Activated naive CD4-positive, alpha-beta T cell treated with anti-CD3 and anti-CD28 coated beads, Interleukin-2, amount 50 U/mL, for 72 hours (primary cell): ENCODE measurements at regions not wholly inside any gene's neighbourhood (a gene's known extent, or its start where the extent isn't known, plus 50 kb on each side); places are given as distances from the start of the nearest gene placed in this dataset.

ENCODE experiments used
- ATAC-seq, 2 donors: fragments of 150-1000 bp; cut with Tn5 transposase; 2 replicates each; pipeline ENCODE4 v1.10.0; 2021; ENCODE audit warnings: mild to moderate bottlenecking in 2 of 2, moderate library complexity in 2 of 2
- DNase-seq, 2 donors: peaks; one replicate each; pipeline ENCODE4 v3.0.0; 2021 to 2022; ENCODE audit warnings: low spot score in 2 of 2
- H3K27ac Mint-ChIP-seq, 2 donors: one replicate each; pipeline ENCODE4 v1.8.0; 2022; ENCODE audit warnings: mild to moderate bottlenecking in 2 of 2, mixed read lengths in 2 of 2
- H3K36me3 Mint-ChIP-seq, 2 donors: one replicate each; pipeline ENCODE4 v1.8.0; 2022; ENCODE audit warnings: mixed read lengths in 2 of 2
- H3K9me3 Mint-ChIP-seq, 2 donors: one replicate each; pipeline ENCODE4 v1.8.0; 2022; ENCODE audit warnings: mixed read lengths in 2 of 2

DNA sequence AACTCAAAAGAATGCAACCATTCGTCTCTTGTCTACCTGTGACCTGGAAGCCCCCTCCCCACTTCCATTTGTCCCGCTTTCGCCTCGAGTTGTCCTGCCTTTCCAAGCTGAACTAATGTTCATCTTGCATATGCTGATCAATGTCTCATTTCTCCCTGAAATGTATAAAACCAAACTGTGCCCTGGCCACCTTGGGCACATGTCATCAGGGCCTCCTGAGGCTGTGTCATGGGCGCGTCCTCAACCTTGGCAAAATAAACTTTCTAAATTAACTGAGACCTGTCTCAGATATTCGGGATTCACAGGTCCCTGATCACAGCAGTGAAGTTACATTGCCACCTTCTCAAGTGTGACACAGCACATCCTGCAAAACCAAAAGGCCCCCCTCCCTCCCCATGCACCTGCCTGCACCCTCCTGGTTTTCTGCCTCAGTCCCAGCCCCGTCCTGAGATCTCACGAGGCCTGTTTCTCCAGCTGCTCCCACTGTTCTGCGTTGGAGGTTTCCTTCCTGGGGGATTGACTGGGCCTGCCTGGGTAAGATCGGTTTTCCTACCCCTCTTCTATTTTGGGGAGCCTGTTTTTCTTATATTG lies 1328.7 kb downstream of the TBC1D22A start:
- Mint-ChIP-seq H3K9me3 (no peaks in the 10 kb centered on the region), H3K27ac (no peak overlapping the region), H3K36me3 (no peaks in the 10 kb centered on the region)
- no peak for DNase-seq
- no peak for ATAC-seq

GRCh38 chr22:48090332-48090672 lies 1327.9 kb downstream of the TBC1D22A start:
- DNase-seq (no peak), ATAC-seq (no peak)
- H3K27ac Mint-ChIP-seq, result no peak overlapping the region
- H3K9me3 Mint-ChIP-seq, result no peaks in the 10 kb centered on the region
- no peaks in the 10 kb centered on the region for H3K36me3 Mint-ChIP-seq

DNA sequence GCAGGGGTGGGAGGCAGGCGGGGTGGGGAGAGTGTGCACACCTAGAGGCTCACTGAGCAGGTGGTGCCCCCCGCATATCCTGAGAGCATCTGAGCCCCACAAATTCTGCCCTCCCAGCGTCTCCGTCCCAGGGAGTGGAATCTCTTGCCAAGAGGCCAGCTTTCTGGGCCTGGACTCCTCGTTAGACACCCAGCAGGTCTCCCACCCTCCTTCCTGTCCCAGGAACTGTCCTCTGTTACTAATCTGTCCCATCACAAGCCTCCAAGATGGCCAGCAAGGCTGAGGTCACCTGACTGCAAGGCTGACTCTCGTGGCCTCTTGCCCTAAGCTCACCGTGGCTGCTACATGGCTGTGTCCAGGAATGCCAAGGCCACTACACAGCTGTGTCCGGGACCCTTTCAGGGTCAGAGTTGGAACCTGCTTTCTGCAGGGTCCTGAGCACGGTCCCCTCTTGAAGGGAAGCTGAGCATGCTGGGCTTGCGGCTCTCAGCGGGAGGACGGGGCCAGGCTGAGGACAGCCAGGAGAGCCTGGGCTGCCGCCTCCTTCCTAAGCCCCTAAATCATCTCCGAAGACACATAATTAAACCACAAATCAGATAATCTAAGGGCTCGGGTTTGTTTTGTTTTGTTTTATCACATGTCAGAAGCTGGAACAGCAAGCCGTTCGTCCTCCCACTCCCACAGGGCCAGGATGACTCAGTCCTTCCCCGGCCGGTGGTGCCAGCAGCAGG lies 1327.3 kb downstream of the TBC1D22A start:
- no peak for ATAC-seq
- no peaks in the 10 kb centered on the region for H3K9me3 Mint-ChIP-seq

GRCh38 chr22:48088926-48089536 lies 1326.6 kb downstream of the TBC1D22A start:
- H3K36me3 Mint-ChIP-seq, result no peaks in the 10 kb centered on the region

More for the DNA sequence above, 1327.3 kb downstream of the TBC1D22A start:
- DNase-seq, result no peak
- Mint-ChIP-seq H3K27ac (peak overlapping the region in 1 of 2 donors; percentile 44), H3K36me3 (no peaks in the 10 kb centered on the region)

GRCh38 chr22:48088251-48088650 lies 1325.8 kb downstream of the TBC1D22A start:
- no peak for ATAC-seq
- Mint-ChIP-seq H3K27ac (no peak overlapping the region), H3K9me3 (no peaks in the 10 kb centered on the region), H3K36me3 (no peaks in the 10 kb centered on the region)
- no peak for DNase-seq

More at GRCh38 chr22:48088926-48089536, 1326.6 kb downstream of the TBC1D22A start:
- Mint-ChIP-seq H3K9me3 (no peaks in the 10 kb centered on the region), H3K27ac (no peak overlapping the region)
- ATAC-seq, result no peak
- no peak for DNase-seq

DNA sequence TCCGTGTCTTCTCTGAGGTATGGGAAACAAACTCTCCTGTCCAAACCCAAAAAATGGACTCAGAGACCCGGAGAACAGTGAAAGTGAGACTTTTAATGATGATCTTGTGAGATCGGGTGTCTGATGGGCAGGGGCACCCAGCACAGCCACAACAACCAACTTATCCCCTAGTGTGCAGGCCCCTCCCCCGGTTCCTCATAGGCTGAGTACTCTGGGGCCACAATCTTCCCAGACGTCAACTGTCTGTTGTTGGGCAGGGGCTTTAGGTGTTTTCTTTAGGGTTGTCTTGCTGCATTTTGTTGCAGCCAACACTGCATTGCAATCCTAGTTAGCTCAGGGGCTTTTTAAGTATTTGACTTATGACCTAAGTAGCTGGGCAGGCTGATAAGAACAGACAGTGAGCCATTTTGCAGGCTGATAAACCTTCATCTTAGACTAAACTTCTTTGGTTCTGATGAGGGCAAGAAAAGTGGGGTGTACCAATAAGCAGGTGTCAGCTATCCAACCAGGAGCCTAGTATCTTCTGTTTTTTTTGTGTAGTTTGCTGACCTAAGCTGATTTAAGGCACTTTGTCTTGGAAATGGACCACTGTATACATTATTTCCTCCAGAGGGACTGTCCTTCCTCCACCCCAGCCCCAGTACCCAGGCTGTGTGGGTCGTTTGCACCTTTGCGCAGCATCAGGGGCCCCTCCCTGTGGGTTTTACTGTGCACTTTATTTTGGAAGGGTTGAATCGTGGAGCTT lies 1323.6 kb downstream of the TBC1D22A start:
- no peak for ATAC-seq
- H3K27ac Mint-ChIP-seq, result no peak overlapping the region
- no peaks in the 10 kb centered on the region for H3K36me3 Mint-ChIP-seq

DNA sequence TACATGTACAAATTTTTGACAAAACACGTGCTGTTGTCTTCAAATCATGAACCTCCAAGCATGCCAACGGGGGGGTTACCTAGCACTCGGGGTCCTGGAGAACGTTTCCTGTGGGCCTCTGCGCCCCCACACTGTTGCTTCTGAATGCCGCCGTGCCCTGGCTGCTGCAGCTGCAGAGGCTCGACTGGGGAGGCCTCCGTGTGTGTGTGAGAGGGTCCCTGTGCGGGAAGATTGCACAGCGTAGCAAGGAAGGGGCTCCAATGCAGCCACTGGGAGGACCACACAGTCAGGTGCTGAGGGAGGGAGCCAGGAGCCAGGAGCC lies 1322.2 kb downstream of the TBC1D22A start:
- DNase-seq, result no peak
- H3K36me3 Mint-ChIP-seq, result no peaks in the 10 kb centered on the region
- no peak overlapping the region for H3K27ac Mint-ChIP-seq
- no peaks in the 10 kb centered on the region for H3K9me3 Mint-ChIP-seq
- no peak for ATAC-seq

More for the DNA sequence above, 1323.6 kb downstream of the TBC1D22A start:
- DNase-seq, result no peak
- H3K9me3 Mint-ChIP-seq, result no peaks in the 10 kb centered on the region

DNA sequence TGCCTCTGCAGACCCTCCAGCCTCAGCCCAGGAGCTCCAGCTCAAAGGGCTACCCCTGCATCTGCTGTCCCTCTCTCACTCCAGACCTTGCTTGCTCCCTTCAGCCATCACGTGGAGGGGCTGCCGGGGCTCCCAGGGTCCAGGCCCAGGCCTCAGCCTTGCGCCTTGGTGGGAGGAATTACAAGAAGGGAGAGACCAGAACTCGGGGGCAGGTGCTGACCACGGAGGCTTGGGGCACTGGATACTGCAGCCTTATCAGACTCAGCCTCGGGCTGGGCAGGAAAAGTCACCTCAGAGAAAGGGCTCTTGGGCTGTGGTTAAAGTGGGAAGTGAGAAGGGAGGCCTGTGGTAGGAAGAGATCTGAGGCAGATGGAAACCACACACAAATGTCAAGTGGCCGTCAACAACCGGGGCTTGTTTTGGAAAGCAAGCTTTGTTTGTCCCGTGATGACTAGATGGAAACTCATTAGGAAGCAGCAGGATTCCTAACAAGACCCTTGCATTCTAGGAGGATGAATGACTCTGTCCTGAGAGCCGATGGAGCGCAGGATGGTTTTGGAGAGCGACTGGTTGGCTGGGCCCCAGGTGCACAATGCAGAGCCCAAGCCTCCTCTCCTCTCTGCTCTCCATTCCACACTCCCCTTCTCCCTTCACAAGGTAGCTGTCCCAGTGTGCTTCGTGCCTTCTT lies 1321.7 kb downstream of the TBC1D22A start:
- DNase-seq, result no peak
- Mint-ChIP-seq H3K36me3 (no peaks in the 10 kb centered on the region), H3K27ac (no peak overlapping the region), H3K9me3 (no peaks in the 10 kb centered on the region)
- ATAC-seq, result no peak

DNA sequence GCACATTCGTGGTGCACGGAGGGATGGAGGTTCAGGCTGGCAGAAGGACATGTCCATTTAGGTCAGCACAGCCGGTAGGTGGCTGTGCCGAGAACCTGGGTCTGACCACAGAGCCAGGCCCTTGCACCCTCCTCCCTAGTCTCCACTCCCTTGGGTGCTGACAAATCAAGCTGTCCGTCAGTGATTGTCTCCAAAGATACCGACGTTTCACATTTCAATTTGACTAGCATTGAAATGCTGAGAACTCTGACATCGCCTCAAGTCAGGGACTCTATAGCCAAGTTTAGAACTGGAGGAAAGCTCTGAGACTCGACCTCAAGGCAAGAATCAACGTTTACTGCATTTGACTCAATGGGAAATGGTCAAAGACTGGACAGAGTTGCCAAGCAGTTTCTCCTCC lies 1321.1 kb downstream of the TBC1D22A start:
- Mint-ChIP-seq H3K27ac (no peak overlapping the region), H3K36me3 (no peaks in the 10 kb centered on the region), H3K9me3 (no peaks in the 10 kb centered on the region)
- DNase-seq (no peak), ATAC-seq (no peak)

DNA sequence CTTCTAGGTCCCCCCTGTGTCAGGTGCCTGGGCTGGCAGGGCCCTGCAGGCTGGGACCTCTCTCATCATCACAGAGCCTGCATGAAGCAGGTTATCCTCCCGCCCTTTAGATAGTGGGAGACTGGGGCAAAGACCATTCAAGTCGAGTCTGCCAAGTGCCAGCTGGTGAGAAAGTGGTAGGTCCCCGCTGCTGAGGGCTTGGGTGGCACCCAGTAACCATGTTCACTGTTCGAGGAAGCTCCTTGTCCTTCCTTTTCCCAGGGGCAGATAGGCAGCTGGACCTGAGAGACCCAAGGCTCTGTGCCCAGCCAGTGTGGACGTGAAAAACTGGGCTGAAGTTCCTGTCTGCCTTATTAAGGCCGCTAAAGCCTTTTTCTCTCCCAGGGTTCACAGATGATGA lies 1319.8 kb downstream of the TBC1D22A start:
- no peaks in the 10 kb centered on the region for H3K36me3 Mint-ChIP-seq
- no peak overlapping the region for H3K27ac Mint-ChIP-seq
- H3K9me3 Mint-ChIP-seq, result no peaks in the 10 kb centered on the region
- ATAC-seq (no peak), DNase-seq (no peak)

GRCh38 chr22:48081281-48081680 lies 1318.8 kb downstream of the TBC1D22A start:
- H3K9me3 Mint-ChIP-seq, result no peaks in the 10 kb centered on the region
- DNase-seq (no peak), ATAC-seq (no peak)
- H3K36me3 Mint-ChIP-seq, result no peaks in the 10 kb centered on the region
- H3K27ac Mint-ChIP-seq, result no peak overlapping the region

- Mint-ChIP-seq H3K9me3 (no peaks in the 10 kb centered on the region), H3K27ac (peak overlapping the region in 1 of 2 donors; percentile 88), H3K36me3 (no peaks in the 10 kb centered on the region)
- DNase-seq (no peak), ATAC-seq (no peak)
These were observed 1318.1 kb downstream of the TBC1D22A start for GRCh38 chr22:48080316-48081165.

- Mint-ChIP-seq H3K36me3 (no peaks in the 10 kb centered on the region), H3K27ac (no peak overlapping the region), H3K9me3 (no peaks in the 10 kb centered on the region)
- ATAC-seq, result no peak
- no peak for DNase-seq
These were observed 1317.2 kb downstream of the TBC1D22A start for GRCh38 chr22:48079505-48080290.

GRCh38 chr22:48078825-48079224 lies 1316.4 kb downstream of the TBC1D22A start:
- DNase-seq, result no peak
- no peak overlapping the region for H3K27ac Mint-ChIP-seq
- no peak for ATAC-seq
- no peaks in the 10 kb centered on the region for H3K36me3 Mint-ChIP-seq
- no peaks in the 10 kb centered on the region for H3K9me3 Mint-ChIP-seq

GRCh38 chr22:48077699-48078098 lies 1315.2 kb downstream of the TBC1D22A start:
- H3K36me3 Mint-ChIP-seq, result no peaks in the 10 kb centered on the region
- no peak for ATAC-seq
- no peak overlapping the region for H3K27ac Mint-ChIP-seq
- no peaks in the 10 kb centered on the region for H3K9me3 Mint-ChIP-seq
- no peak for DNase-seq
